GM23338 (cell line): ENCODE measurements at regions not wholly inside any gene's neighbourhood (a gene's known extent, or its start where the extent isn't known, plus 50 kb on each side); places are given as distances from the start of the nearest gene placed in this dataset.

ENCODE experiments used
- CREB1 ChIP-seq: fragments of 250-450 bp; sonication (Bioruptor Pico); IDR thresholded peaks from 2 replicates; pipeline ENCODE4 v1.5.0; 2020; ENCODE audit warnings: low read depth, mild to moderate bottlenecking, moderate library complexity
- EZH2 ChIP-seq: fragments of 200-600 bp; sonication (generic); IDR thresholded peaks from one replicate; pipeline ENCODE4 v1.8.0; 2017; ENCODE audit warnings: antibody characterized with exemption, mild to moderate bottlenecking, low read depth; ENCODE audit not compliant: unreplicated experiment
- EZH2phosphoT487 ChIP-seq: fragments of 200-600 bp; sonication (generic); IDR thresholded peaks from one replicate; pipeline ENCODE4 v1.8.1; 2018; ENCODE audit warnings: antibody characterized with exemption; ENCODE audit not compliant: unreplicated experiment
- JUNB ChIP-seq: IDR thresholded peaks from one replicate; pipeline ENCODE4 v1.6.1; 2016; ENCODE audit warnings: antibody characterized with exemption; ENCODE audit not compliant: unreplicated experiment
- NANOG ChIP-seq: IDR thresholded peaks from 2 replicates; pipeline ENCODE4 v1.6.1; 2016; ENCODE audit warnings: antibody characterized with exemption, borderline replicate concordance
- POLR2AphosphoS5 ChIP-seq: IDR thresholded peaks from 2 replicates; pipeline ENCODE4 v1.6.1; 2016; ENCODE audit warnings: antibody characterized with exemption, low read depth
- ZNF114 ChIP-seq: fragments of 250-450 bp; sonication (Bioruptor Pico); IDR thresholded peaks from 2 replicates; pipeline ENCODE4 v1.5.0; 2020; ENCODE audit warnings: mild to moderate bottlenecking, moderate library complexity
- ZNF331 ChIP-seq: fragments of 250-450 bp; sonication (Bioruptor Pico); IDR thresholded peaks from 2 replicates; pipeline ENCODE4 v1.5.0; 2020; ENCODE audit warnings: low read depth, mild to moderate bottlenecking, moderate library complexity
- TF ChIP-seq, protein P1 (sequence below), 2 experiments: fragments of 200-600 bp in 1 of 2; sonication (generic) in 1 of 2; conservative IDR thresholded peaks; 2 replicates each; pipeline versions ENCODE4 v1.5.1 to v1.6.1; 2016 to 2017; ENCODE audit warnings: antibody characterized with exemption in 2 of 2, low read depth in 2 of 2, mild to moderate bottlenecking in 2 of 2, moderate library complexity in 1 of 2
- TF ChIP-seq, protein P2 (sequence below): IDR thresholded peaks from one replicate; pipeline ENCODE4 v1.6.1; 2018; ENCODE audit warnings: antibody characterized with exemption; ENCODE audit not compliant: unreplicated experiment
- TF ChIP-seq, protein P3 (sequence below): IDR thresholded peaks from 2 replicates; pipeline ENCODE4 v1.6.1; 2016; ENCODE audit warnings: antibody characterized with exemption

DNA sequence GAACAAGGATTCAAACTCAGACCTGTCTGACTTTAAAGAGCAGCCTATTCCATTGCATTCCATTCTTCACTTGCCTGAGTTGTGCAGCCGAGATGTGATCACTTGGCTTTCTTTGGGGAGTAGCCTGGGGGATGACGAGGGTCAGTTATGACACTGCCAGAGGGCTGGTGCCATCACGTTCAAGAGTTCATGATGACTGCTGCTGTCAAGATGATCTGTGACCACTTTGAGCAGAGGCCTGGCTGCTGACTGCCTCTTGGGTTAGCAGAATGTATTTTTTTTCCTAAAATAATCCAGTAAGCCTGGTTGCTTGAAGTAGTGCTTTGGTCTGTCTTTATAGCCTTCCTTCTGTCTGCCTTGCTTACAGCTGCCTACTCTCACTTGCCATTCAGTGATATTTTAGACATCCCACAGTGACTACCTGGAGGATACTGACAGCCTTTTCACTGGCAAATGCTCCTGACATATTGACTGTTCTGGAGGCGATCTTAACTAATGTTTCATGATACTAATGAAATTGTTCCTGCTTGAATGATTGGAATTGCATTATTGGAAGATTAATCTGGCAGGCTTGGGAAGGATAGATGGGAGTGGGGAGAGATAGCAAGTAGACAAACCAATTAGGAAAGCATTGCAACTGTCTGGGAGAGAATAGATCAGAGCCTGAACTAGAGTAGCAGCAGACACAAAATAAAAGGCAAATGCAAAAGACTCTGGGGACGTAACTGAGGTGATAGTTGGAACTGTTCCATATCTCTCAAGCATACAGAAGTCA lies 221.6 kb upstream of the LCORL start:
- TF ChIP-seq, protein P1, sequence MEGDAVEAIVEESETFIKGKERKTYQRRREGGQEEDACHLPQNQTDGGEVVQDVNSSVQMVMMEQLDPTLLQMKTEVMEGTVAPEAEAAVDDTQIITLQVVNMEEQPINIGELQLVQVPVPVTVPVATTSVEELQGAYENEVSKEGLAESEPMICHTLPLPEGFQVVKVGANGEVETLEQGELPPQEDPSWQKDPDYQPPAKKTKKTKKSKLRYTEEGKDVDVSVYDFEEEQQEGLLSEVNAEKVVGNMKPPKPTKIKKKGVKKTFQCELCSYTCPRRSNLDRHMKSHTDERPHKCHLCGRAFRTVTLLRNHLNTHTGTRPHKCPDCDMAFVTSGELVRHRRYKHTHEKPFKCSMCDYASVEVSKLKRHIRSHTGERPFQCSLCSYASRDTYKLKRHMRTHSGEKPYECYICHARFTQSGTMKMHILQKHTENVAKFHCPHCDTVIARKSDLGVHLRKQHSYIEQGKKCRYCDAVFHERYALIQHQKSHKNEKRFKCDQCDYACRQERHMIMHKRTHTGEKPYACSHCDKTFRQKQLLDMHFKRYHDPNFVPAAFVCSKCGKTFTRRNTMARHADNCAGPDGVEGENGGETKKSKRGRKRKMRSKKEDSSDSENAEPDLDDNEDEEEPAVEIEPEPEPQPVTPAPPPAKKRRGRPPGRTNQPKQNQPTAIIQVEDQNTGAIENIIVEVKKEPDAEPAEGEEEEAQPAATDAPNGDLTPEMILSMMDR (conservative IDR thresholded peaks at IDR 0.05; ENCODE audit: low read depth in 2 of 2) = no peak
- TF ChIP-seq NANOG (no peak), EZH2 (no peak), POLR2AphosphoS5 (no peak), ZNF331 (CRISPR knock-in tag) (no peak), JUNB (no peak), CREB1 (CRISPR knock-in tag) (no peak), EZH2phosphoT487 (no peak), ZNF114 (CRISPR knock-in tag) (no peak)
- TF ChIP-seq, protein P2, sequence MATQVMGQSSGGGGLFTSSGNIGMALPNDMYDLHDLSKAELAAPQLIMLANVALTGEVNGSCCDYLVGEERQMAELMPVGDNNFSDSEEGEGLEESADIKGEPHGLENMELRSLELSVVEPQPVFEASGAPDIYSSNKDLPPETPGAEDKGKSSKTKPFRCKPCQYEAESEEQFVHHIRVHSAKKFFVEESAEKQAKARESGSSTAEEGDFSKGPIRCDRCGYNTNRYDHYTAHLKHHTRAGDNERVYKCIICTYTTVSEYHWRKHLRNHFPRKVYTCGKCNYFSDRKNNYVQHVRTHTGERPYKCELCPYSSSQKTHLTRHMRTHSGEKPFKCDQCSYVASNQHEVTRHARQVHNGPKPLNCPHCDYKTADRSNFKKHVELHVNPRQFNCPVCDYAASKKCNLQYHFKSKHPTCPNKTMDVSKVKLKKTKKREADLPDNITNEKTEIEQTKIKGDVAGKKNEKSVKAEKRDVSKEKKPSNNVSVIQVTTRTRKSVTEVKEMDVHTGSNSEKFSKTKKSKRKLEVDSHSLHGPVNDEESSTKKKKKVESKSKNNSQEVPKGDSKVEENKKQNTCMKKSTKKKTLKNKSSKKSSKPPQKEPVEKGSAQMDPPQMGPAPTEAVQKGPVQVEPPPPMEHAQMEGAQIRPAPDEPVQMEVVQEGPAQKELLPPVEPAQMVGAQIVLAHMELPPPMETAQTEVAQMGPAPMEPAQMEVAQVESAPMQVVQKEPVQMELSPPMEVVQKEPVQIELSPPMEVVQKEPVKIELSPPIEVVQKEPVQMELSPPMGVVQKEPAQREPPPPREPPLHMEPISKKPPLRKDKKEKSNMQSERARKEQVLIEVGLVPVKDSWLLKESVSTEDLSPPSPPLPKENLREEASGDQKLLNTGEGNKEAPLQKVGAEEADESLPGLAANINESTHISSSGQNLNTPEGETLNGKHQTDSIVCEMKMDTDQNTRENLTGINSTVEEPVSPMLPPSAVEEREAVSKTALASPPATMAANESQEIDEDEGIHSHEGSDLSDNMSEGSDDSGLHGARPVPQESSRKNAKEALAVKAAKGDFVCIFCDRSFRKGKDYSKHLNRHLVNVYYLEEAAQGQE = no peak
- TF ChIP-seq, protein P3, sequence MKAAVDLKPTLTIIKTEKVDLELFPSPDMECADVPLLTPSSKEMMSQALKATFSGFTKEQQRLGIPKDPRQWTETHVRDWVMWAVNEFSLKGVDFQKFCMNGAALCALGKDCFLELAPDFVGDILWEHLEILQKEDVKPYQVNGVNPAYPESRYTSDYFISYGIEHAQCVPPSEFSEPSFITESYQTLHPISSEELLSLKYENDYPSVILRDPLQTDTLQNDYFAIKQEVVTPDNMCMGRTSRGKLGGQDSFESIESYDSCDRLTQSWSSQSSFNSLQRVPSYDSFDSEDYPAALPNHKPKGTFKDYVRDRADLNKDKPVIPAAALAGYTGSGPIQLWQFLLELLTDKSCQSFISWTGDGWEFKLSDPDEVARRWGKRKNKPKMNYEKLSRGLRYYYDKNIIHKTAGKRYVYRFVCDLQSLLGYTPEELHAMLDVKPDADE = no peak
